Brain pericyte (primary cell): ENCODE measurements at regions not wholly inside any gene's neighbourhood (a gene's known extent, or its start where the extent isn't known, plus 50 kb on each side); places are given as distances from the start of the nearest gene placed in this dataset.

Experiments used
- DNase-seq: peaks from one replicate; pipeline ENCODE4 v3.0.0-alpha.2; 2012; ENCODE audit warnings: low read depth, low spot score

DNA sequence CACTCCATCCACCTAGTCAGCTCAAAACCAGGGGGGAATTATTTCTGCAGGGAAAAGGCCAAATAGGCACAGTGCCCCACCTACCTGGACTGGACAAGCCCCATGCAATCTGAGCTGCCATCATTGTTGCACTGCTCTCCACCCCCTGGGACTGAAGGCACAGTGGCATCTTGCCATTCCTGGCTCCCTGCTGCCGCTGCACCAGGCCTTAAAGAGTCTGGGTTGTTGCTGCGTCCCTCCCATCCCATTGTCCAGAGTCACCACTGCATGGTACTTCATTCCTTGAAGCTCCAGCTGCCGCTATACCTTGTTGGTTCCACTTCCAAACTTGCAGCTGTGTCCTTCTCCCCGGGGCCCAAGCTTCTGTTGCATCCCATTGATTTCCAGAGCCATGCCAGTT lies 629.7 kb downstream of the STIM2 start:
- no peak for DNase-seq

DNA sequence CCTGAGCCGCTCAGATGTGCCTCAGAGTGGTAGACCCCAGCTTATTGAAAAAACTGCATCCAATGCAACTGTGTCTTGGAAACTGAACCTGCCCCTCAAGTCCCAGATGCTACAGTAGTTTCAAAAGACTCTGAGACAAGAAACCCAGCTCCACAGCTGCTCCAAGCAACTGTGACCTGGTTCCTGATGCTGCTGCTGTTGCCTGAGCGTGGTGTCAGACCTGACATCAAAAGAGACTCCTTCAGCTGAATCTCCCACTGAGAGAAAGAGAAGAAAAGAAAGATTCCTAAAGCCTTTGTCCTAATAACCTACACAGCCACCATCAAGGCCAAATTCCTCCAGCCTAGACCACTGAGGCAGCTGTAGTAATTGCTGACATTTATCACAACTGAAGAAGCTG lies 630.1 kb downstream of the STIM2 start:
- no peak for DNase-seq

- DNase-seq, result no peak
Observed at GRCh38 chr4:27506401-27506800, 645.8 kb downstream of the STIM2 start.

DNA sequence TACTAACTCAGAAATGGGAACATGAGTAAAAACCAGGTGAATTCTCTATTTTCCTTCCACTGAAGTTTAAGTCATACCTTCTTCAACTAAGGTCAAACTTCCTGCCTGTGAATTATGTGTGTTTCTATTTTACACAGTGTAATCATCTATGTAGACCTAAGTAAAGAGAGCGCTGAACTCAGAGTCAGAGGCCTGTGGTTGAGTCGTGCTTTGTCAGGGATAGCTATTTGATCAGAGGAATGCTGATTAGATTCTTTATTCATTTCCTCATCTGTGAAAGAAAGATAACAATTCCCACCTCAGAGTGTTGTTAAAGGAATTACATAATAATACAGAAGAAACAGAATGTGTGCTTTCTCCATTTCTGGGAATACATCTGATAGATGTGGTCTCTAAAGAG lies 654.1 kb downstream of the STIM2 start:
- no peak for DNase-seq

DNA sequence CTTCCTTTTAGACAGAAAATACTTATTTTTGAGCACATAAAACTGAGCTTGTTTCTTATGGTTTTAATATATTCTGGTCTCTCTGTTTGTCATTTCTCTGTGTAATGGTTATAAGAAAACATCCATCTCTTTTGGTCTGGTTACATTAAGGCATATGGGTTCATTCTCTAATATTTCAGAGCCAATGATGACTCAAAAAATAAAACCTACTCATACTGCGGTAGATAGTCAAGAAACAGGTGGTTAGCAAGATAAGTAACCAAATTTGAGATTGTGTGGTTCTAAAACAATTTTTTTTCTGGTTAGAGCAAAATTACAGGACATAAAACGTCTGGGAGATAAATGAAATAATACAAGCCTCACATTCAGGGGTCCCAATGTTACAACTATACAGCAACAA lies 654.5 kb downstream of the STIM2 start:
- no peak for DNase-seq

DNA sequence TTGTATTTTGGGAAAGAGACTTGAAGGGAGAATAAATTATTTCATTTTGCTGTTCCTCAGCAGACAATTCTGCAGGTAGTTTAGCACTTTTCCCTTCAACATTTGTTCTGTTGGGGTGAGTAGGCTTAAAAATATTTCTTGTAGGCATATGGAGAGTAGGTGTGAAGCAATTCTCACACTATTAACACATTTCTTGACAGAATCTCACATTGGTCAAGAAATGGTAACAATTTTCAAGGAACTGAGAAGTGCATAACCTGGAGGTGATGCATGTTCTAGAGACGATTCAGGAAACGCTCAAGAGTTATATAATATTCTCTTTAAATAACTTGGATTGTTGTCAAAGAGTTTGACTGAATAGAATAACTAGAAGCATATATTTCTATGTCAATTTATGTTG lies 658.2 kb downstream of the STIM2 start:
- DNase-seq, result no peak

DNA sequence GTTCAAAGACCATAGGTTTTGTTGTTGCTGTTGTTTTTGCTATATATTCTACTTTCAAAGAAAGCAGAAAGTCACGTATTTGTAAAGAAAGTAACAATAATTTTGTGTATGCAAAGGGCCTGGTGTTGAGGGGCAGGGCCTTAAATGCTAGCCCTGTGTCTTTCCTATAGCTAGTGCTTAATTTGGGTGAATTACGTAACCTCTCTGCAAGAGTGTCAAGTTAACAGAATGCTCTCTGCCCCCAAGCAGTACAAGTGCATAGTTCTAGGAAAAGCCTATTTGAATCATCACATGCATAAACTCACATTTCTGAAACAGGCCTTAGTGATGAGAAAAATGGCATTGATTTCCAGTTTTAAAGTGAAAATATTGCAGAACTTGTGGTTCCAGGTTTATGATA lies 663.6 kb downstream of the STIM2 start:
- DNase-seq, result no peak

DNA sequence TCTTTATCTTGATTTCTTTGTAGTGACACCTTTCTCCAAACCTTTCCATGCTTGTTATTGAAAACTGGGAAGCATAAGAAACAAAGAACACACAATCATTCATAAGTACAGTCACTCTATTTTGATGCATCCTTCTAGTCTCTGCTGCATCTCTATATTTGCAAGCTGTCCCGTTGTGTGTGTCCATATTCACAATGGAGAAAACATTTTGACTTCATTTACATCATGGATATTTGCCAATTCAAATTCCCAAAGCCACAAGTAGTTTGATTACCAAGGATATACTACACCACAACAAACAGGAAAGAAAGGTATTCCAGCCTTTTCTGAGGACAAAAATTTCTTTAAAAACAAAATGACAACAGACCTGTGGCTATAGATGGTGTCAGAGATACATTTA lies 673.8 kb downstream of the STIM2 start:
- DNase-seq, result no peak

GRCh38 chr4:27568236-27568951 lies 707.8 kb downstream of the STIM2 start:
- DNase-seq, result no peak

GRCh38 chr4:27568952-27569319 lies 708.3 kb downstream of the STIM2 start:
- no peak for DNase-seq

DNA sequence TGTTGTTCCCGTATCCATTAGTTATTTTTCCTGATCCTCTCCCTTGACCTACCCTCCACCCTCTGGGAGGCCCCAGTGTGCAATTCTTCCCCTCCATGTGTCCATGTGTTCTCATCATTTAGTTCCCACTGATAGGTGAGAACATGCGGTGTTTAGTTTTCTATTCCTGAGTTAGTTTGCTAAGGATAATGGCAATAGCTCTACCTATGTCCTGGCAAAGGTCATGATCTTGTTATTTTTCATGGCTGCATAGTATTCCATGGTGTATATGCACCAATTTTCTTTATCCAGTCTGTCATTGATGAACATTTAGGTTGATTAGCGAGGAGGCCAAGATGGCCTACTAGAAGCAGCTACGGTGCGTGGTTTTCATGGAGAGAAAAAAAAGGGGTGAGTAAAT lies 714.1 kb downstream of the STIM2 start:
- no peak for DNase-seq

DNA sequence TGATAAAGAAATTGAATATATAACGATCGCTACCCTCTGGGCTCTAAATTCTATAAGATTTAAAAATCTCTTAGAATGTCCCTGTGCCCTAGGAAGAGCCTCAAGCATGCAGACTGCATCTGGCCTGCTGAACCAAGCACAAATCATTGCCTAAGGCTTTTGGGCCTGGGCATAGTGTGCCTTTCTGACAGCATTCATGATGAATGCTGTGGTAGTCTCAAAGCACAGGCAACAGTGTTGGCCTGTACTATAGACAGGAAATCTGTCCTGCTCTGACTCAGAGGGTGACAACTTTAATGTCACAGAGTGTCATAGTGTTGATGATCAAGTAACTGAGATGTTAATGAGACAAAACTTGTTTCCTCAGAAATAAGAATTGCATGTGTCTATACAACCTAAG lies 717.3 kb downstream of the STIM2 start:
- no peak for DNase-seq

- no peak for DNase-seq
Observed at GRCh38 chr4:27592738-27593137, 732.1 kb downstream of the STIM2 start.

- no peak for DNase-seq
Observed at GRCh38 chr4:27594922-27595321, 734.3 kb downstream of the STIM2 start.

- no peak for DNase-seq
Observed at GRCh38 chr4:27595571-27596360, 735.1 kb downstream of the STIM2 start.

GRCh38 chr4:27602172-27602571 lies 741.5 kb downstream of the STIM2 start:
- no peak for DNase-seq

DNA sequence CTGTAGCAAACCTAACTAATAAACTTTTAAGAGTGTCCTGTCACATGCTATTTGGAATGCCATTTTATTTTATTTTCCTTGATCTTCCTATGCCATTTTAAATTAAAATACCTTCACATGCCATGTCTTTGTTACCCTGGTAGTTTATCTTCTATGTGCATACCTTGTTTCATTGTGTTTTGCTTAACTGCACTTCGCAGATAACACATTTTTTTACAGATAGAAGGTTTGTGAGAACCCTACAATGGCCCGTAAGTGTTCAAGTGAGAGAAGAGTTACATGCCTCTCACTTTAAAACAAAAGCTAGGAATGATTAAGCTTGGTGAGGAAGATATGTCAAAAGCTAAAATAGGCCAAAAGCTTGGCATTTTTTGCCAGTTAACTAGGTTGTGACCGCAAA lies 744.1 kb downstream of the STIM2 start:
- no peak for DNase-seq

GRCh38 chr4:27616166-27616565 lies 755.5 kb downstream of the STIM2 start:
- no peak for DNase-seq

DNA sequence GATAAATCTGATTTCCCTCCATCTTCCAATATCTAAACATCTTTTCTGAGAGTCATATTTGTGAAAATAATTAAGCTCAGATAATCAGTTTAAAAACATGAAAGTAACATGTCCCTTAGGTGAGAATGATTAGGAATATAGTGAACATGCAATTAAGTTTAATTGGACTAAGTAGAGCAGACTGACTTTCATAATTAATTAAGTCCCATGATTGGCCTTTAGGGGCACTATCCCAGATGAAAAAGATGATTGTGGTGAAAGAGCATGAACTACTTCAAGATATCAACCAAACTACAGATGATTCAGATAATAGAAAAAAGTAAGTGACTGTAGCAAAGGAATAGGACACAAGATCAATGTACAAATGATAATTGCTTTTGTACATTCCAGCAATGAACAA lies 758.8 kb downstream of the STIM2 start:
- no peak for DNase-seq

- DNase-seq, result no peak
Observed at GRCh38 chr4:27620886-27621285, 760.2 kb downstream of the STIM2 start.

DNA sequence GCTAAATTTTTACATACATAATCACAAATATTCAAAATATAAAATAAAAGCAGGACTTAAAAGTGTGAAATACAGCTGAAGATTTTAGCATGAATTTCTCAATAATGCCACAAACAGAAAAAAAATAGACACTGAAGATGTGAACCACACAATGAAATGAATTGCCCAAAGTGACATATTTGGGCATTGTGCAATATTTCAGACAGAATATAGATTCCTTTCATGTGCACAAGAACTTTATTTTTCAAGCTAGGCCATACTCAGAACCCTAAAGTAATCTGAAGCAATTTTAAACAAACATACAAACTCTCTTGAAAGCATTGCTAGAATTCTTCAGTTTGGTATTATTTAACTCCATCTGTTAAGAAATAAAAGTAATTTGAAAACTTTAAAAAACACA lies 764.1 kb downstream of the STIM2 start:
- DNase-seq, result no peak

GRCh38 chr4:27628609-27629008 lies 768.0 kb downstream of the STIM2 start:
- DNase-seq, result no peak

GRCh38 chr4:27629532-27630225 lies 769.0 kb downstream of the STIM2 start:
- DNase-seq, result no peak
